PC-9 (cell line): ENCODE measurements at regions not wholly inside any gene's neighbourhood (a gene's known extent, or its start where the extent isn't known, plus 50 kb on each side); places are given as distances from the start of the nearest gene placed in this dataset.

Experiments
- BruUV-seq: library from RNA; stranded (reverse); fragments of 400-500 nt; replicated peaks from 2 replicates; lab custom pipeline; 2021; lab: Mats Ljungman, UMichigan
- CTCF ChIA-PET: fragments of 300-600 bp; sonication (Branson Sonifier 250); formaldehyde crosslinking; loops from one replicate; lab custom pipeline; 2022; ENCODE audit warnings: antibody characterized with exemption; lab: Charles Lee
- POLR2A ChIA-PET: fragments of 300-600 bp; sonication (Branson Sonifier 250); formaldehyde crosslinking; loops from one replicate; lab custom pipeline; 2022; ENCODE audit warnings: antibody characterized with exemption; ENCODE audit not compliant: unreplicated experiment; lab: Charles Lee
- DNase-seq, 2 experiments: peaks; one replicate each; pipeline versions ENCODE4 v3.0.0 to v3.0.0-alpha.2; 2015 to 2022; ENCODE audit warnings: mixed read lengths in 1 of 2
- H2AFZ ChIP-seq: fragments of 200-600 bp; sonication (generic); 2 replicates; pipeline ENCODE4 v1.8.1; 2017; ENCODE audit warnings: antibody characterized with exemption
- H3F3A ChIP-seq: fragments of 200-600 bp; sonication (generic); 2 replicates; pipeline ENCODE4 v1.8.1; 2017; ENCODE audit warnings: antibody characterized with exemption, mild to moderate bottlenecking, low read depth; ENCODE audit not compliant: insufficient read depth
- H3K27ac ChIP-seq: fragments of 200-600 bp; sonication (generic); 2 replicates; pipeline ENCODE4 v1.6.1; 2016; ENCODE audit warnings: mixed run types
- H3K27me3 ChIP-seq: fragments of 200-600 bp; sonication (generic); 2 replicates; pipeline ENCODE4 v1.6.1; 2016; ENCODE audit warnings: low read depth, mixed run types; ENCODE audit not compliant: insufficient read depth
- H3K36me3 ChIP-seq: fragments of 200-600 bp; sonication (generic); 2 replicates; pipeline ENCODE4 v1.6.1; 2016; ENCODE audit warnings: low read depth, mixed run types
- H3K4me1 ChIP-seq: fragments of 200-600 bp; sonication (generic); replicated peaks from 2 replicates; pipeline ENCODE4 v1.6.1; 2016; ENCODE audit warnings: mixed run types; ENCODE audit not compliant: insufficient read depth
- H3K4me2 ChIP-seq: fragments of 200-600 bp; sonication (generic); 2 replicates; pipeline ENCODE4 v1.6.1; 2017; ENCODE audit warnings: mixed run types
- H3K4me3 ChIP-seq: fragments of 200-600 bp; sonication (generic); 2 replicates; pipeline ENCODE4 v1.6.1; 2016; ENCODE audit warnings: mixed run types
- H3K79me2 ChIP-seq: fragments of 200-600 bp; sonication (generic); 2 replicates; pipeline ENCODE4 v1.6.1; 2017; ENCODE audit warnings: low read depth, mixed run types
- H3K9me2 ChIP-seq: fragments of 200-600 bp; sonication (generic); 2 replicates; pipeline ENCODE4 v1.8.1; 2017; ENCODE audit warnings: mild to moderate bottlenecking; ENCODE audit not compliant: insufficient read depth
- H3K9me3 ChIP-seq: fragments of 200-600 bp; sonication (generic); 2 replicates; pipeline ENCODE4 v1.8.1; 2016; ENCODE audit warnings: low read depth; ENCODE audit not compliant: insufficient read depth
- H4K20me1 ChIP-seq: fragments of 200-600 bp; sonication (generic); 2 replicates; pipeline ENCODE4 v1.8.1; 2017; ENCODE audit not compliant: insufficient read depth
- EZH2 ChIP-seq: fragments of 200-600 bp; sonication (generic); IDR thresholded peaks from 2 replicates; pipeline ENCODE4 v1.8.0; 2017; ENCODE audit warnings: antibody characterized with exemption, low read depth
- intact Hi-C: fragments of 100-400 bp; cut with micrococcal nuclease; formaldehyde crosslinking; loops from one replicate; pipeline ENCODE4 v1.10.0; 2022; ENCODE audit not compliant: unreplicated experiment
- TF ChIP-seq, protein P1 (sequence below): fragments of 200-600 bp; sonication (generic); conservative IDR thresholded peaks from 2 replicates; pipeline ENCODE4 v1.6.1; 2017; ENCODE audit warnings: mixed run types, antibody characterized with exemption, mild to moderate bottlenecking, moderate library complexity

DNA sequence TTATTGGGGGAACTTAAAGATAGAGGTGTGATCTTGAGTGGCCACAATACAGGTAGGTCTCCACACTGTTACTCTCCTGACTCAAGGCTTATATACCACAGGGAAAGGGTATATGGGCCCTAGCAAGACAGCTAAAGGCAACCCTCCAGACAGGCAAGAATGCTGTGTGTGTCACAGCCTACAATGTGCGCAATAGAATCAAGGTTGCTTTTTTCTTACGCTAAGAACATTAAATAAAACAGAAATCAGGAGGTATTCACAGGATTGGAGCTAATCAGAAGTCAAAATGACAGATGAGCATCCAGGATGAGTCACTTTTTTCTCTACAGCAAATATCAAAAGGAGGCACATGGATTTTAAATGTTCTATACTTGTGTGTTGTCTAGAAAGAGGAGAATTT lies 1797.9 kb upstream of the SEL1L start:
- no peaks in the 10 kb centered on the region for H3K27me3 ChIP-seq
- POLR2A ChIA-PET: no interaction called here
- no peak overlapping the region for H3K4me3 ChIP-seq
- H4K20me1 ChIP-seq: no peaks in the 10 kb centered on the region
- no peaks in the 10 kb centered on the region for H3K79me2 ChIP-seq
- intact Hi-C loops: no loop called here
- H3K4me1 ChIP-seq: no peaks in the 10 kb centered on the region
- H3K9me3 ChIP-seq: no peaks in the 10 kb centered on the region
- no peaks in the 10 kb centered on the region for H3K36me3 ChIP-seq
- H3F3A ChIP-seq: no peaks in the 10 kb centered on the region
- TF ChIP-seq, protein P1, sequence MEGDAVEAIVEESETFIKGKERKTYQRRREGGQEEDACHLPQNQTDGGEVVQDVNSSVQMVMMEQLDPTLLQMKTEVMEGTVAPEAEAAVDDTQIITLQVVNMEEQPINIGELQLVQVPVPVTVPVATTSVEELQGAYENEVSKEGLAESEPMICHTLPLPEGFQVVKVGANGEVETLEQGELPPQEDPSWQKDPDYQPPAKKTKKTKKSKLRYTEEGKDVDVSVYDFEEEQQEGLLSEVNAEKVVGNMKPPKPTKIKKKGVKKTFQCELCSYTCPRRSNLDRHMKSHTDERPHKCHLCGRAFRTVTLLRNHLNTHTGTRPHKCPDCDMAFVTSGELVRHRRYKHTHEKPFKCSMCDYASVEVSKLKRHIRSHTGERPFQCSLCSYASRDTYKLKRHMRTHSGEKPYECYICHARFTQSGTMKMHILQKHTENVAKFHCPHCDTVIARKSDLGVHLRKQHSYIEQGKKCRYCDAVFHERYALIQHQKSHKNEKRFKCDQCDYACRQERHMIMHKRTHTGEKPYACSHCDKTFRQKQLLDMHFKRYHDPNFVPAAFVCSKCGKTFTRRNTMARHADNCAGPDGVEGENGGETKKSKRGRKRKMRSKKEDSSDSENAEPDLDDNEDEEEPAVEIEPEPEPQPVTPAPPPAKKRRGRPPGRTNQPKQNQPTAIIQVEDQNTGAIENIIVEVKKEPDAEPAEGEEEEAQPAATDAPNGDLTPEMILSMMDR: no peak
- no peak for TF ChIP-seq EZH2
- H2AFZ ChIP-seq: no peak overlapping the region
- H3K4me2 ChIP-seq: no peak overlapping the region
- CTCF ChIA-PET: no interaction called here
- DNase-seq: no peak
- H3K27ac ChIP-seq: no peak overlapping the region
- H3K9me2 ChIP-seq: no peaks in the 10 kb centered on the region
- BruUV-seq: no TSS peak

DNA sequence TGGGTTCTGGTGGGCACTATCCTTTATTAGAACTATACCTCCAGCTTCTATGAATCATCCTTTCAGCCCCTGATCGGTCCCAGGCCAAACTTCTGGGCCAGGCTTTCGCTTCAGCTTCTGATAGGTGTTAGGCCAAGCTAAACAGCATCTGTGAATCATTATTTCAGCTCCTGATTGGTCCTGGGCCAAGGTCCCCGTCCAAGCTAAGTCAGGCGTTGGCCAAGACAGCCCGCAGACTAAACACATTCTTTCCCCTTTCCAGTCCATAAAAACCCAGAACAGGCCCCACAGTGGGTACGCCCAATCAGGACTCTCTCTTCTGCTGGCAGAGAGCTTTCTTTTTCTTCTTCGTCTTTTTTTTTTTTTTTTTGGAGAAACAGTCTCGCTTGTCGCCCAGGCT lies 1808.9 kb upstream of the SEL1L start:
- no peak overlapping the region for H3K27ac ChIP-seq
- no peaks in the 10 kb centered on the region for H3K4me1 ChIP-seq
- H3K4me3 ChIP-seq: no peak overlapping the region
- no peaks in the 10 kb centered on the region for H4K20me1 ChIP-seq
- no peaks in the 10 kb centered on the region for H3K79me2 ChIP-seq
- no peak overlapping the region for H2AFZ ChIP-seq
- H3K9me3 ChIP-seq: no peaks in the 10 kb centered on the region
- no peaks in the 10 kb centered on the region for H3K36me3 ChIP-seq
- intact Hi-C loops: no loop called here
- no peaks in the 10 kb centered on the region for H3K9me2 ChIP-seq
- BruUV-seq: no TSS peak
- no peak for DNase-seq
- no peaks in the 10 kb centered on the region for H3K27me3 ChIP-seq
- TF ChIP-seq EZH2: no peak
- TF ChIP-seq, protein P1: no peak
- no peak overlapping the region for H3K4me2 ChIP-seq
- ChIA-PET POLR2A (no interaction called here), CTCF (no interaction called here)
- no peaks in the 10 kb centered on the region for H3F3A ChIP-seq

DNA sequence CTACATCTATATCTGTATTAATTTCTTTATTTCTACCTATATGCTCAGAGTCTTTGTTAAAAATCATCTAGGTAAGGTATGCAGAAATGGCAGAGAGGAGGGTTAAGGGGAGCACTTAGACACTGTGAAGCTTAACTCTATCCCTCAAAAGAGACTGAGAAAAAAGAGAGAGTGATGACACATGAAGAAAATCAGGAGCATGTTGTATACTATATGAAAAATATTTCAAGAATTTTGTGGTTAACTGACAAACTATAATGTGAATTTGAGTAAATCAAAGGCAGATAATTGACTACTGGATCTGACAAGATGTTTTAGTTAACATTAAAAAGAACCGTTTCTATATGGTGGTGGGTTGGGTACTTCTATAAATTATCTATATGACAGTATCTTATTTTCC lies 1814.2 kb upstream of the SEL1L start:
- TF ChIP-seq, protein P1: no peak
- TF ChIP-seq EZH2: no peak
- Histone ChIP-seq H2AFZ (no peak overlapping the region), H3F3A (no peaks in the 10 kb centered on the region), H4K20me1 (no peaks in the 10 kb centered on the region), H3K4me2 (no peak overlapping the region), H3K4me1 (no peaks in the 10 kb centered on the region), H3K79me2 (no peaks in the 10 kb centered on the region), H3K4me3 (no peak overlapping the region), H3K27me3 (no peaks in the 10 kb centered on the region), H3K36me3 (no peaks in the 10 kb centered on the region), H3K9me3 (no peaks in the 10 kb centered on the region), H3K27ac (no peak overlapping the region), H3K9me2 (no peaks in the 10 kb centered on the region)
- intact Hi-C loops: no loop called here
- CTCF ChIA-PET: no interaction called here
- POLR2A ChIA-PET: no interaction called here
- no peak for DNase-seq
- BruUV-seq: no TSS peak
